Keratinocyte (primary cell): ENCODE measurements at regions not wholly inside any gene's neighbourhood (a gene's known extent, or its start where the extent isn't known, plus 50 kb on each side); places are given as distances from the start of the nearest gene placed in this dataset.

Experiments
- DNase-seq: peaks from one replicate; pipeline ENCODE4 v3.0.0-alpha.2; 2011; ENCODE audit warnings: low read depth, missing footprints, low spot score
- FAIRE-seq: peaks from 2 replicates; lab custom pipeline; 2011; peaks lifted over from hg19 to GRCh38; lab: Jason Lieb, UNC
- H2AFZ ChIP-seq: 2 replicates; pipeline ENCODE4 v1.6.0; 2012; ENCODE audit warnings: low read length, control low read depth, inconsistent platforms; ENCODE audit not compliant: control insufficient read depth
- H3K27ac ChIP-seq: 2 replicates; pipeline ENCODE4 v1.5.1; 2011; ENCODE audit warnings: low read length; ENCODE audit not compliant: control insufficient read depth, insufficient read depth
- H3K27me3 ChIP-seq: 3 replicates; pipeline ENCODE4 v1.6.0; 2011; ENCODE audit warnings: low read length; ENCODE audit not compliant: control insufficient read depth, insufficient read depth; ENCODE audit errors: extremely low read depth
- H3K36me3 ChIP-seq, 2 experiments: 2 replicates in 1 of 2; 3 replicates in 1 of 2; pipeline ENCODE4 v1.5.1; 2011; ENCODE audit warnings: low read length in 2 of 2, mild to moderate bottlenecking in 1 of 2; ENCODE audit not compliant: control insufficient read depth in 2 of 2, insufficient read depth in 2 of 2; ENCODE audit errors: extremely low read depth in 1 of 2
- H3K4me1 ChIP-seq: 3 replicates; pipeline ENCODE4 v1.5.1; 2011; ENCODE audit warnings: low read length; ENCODE audit not compliant: control insufficient read depth, insufficient read depth; ENCODE audit errors: extremely low read depth
- H3K4me2 ChIP-seq: 3 replicates; pipeline ENCODE4 v1.6.0; 2011; ENCODE audit warnings: low read depth, low read length; ENCODE audit not compliant: control insufficient read depth, insufficient read depth; ENCODE audit errors: extremely low read depth
- H3K4me3 ChIP-seq, 3 experiments: fragments of 200-600 bp in 1 of 3; sonication (generic) in 1 of 3; 2 replicates in 2 of 3; 3 replicates in 1 of 3; pipeline ENCODE4 v1.5.1; 2011 to 2016; ENCODE audit warnings: low read length in 3 of 3, mild to moderate bottlenecking in 3 of 3, control low read depth in 2 of 3, inconsistent platforms in 1 of 3, low read depth in 1 of 3, mixed read lengths in 1 of 3, mixed run types in 1 of 3, moderate library complexity in 1 of 3; ENCODE audit not compliant: control insufficient read depth in 2 of 3, insufficient read depth in 2 of 3; ENCODE audit errors: extremely low read depth in 1 of 3
- H3K79me2 ChIP-seq: 2 replicates; pipeline ENCODE4 v1.6.0; 2012; ENCODE audit warnings: low read length; ENCODE audit not compliant: control insufficient read depth, insufficient read depth
- H3K9ac ChIP-seq: 3 replicates; pipeline ENCODE4 v1.6.0; 2011; ENCODE audit warnings: low read length; ENCODE audit not compliant: control insufficient read depth, insufficient read depth; ENCODE audit errors: extremely low read depth
- H3K9me1 ChIP-seq: 3 replicates; pipeline ENCODE4 v1.6.0; 2011; ENCODE audit warnings: low read length; ENCODE audit not compliant: control insufficient read depth, insufficient read depth; ENCODE audit errors: extremely low read depth
- H3K9me3 ChIP-seq: 2 replicates; pipeline ENCODE4 v1.5.1; 2012; ENCODE audit warnings: low read depth, low read length; ENCODE audit not compliant: control insufficient read depth
- H4K20me1 ChIP-seq: 3 replicates; pipeline ENCODE4 v1.6.0; 2011; ENCODE audit warnings: low read length; ENCODE audit not compliant: control insufficient read depth, insufficient read depth; ENCODE audit errors: extremely low read depth
- CTCF ChIP-seq, 3 experiments: IDR thresholded peaks in 1 of 3; conservative IDR thresholded peaks in 1 of 3; optimal IDR thresholded peaks in 1 of 3; 2 replicates in 2 of 3; 3 replicates in 1 of 3; pipeline versions ENCODE3 to v1.5.1; 2011; ENCODE audit warnings: low read length in 3 of 3, mild to moderate bottlenecking in 3 of 3, moderate library complexity in 2 of 3, control low read depth in 1 of 3, inconsistent platforms in 1 of 3; ENCODE audit not compliant: insufficient read depth in 2 of 3; ENCODE audit errors: extremely low read depth in 1 of 3
- EZH2 ChIP-seq: IDR thresholded peaks from one replicate; pipeline ENCODE4 v1.6.1; 2012; ENCODE audit warnings: inconsistent platforms, mild to moderate bottlenecking, low read length, moderate library complexity
- dilution Hi-C: fragments of 300-500 bp; cut with MboI; formaldehyde crosslinking; loops from one replicate; pipeline ENCODE4 v1.7.0; 2020; ENCODE audit warnings: low sequenced_read_pairs; ENCODE audit not compliant: extremely low pct_ligation_motif_present

- Histone ChIP-seq H3K4me3 (no peak overlapping the region), H3K4me2 (no peak overlapping the region), H3K27ac (no peak overlapping the region), H2AFZ (no peak overlapping the region), H3K27me3 (no peaks in the 10 kb centered on the region), H3K9me1 (no peaks in the 10 kb centered on the region), H4K20me1 (no peaks in the 10 kb centered on the region), H3K36me3 (no peaks in the 10 kb centered on the region), H3K4me1 (no peaks in the 10 kb centered on the region), H3K79me2 (no peaks in the 10 kb centered on the region), H3K9me3 (no peaks in the 10 kb centered on the region), H3K9ac (no peak overlapping the region)
- no peak for FAIRE-seq
- no peak for TF ChIP-seq EZH2
- no peak for TF ChIP-seq CTCF (optimal IDR thresholded peaks at IDR 0.05 in 1 of 3, IDR thresholded peaks at IDR 0.05 in 1 of 3, conservative IDR thresholded peaks at IDR 0.05 in 1 of 3; ENCODE audit: extremely low read depth in 1 of 3, insufficient read depth in 2 of 3, low read length in 3 of 3)
- dilution Hi-C loops = no loop called here
- DNase-seq = no peak
These were observed 108.6 kb upstream of the NDST4 start for GRCh38 chr4:115222061-115222460.

GRCh38 chr4:115219862-115220261, 106.4 kb upstream of the NDST4 start:
- no peak for DNase-seq
- no peaks in the 10 kb centered on the region for H3K36me3 ChIP-seq
- H3K4me3 ChIP-seq = no peak overlapping the region
- H3K9me1 ChIP-seq = no peaks in the 10 kb centered on the region
- no peak overlapping the region for H3K9ac ChIP-seq
- H3K9me3 ChIP-seq = no peaks in the 10 kb centered on the region
- no peak for FAIRE-seq
- no peak overlapping the region for H3K4me2 ChIP-seq
- dilution Hi-C loops = no loop called here
- no peaks in the 10 kb centered on the region for H4K20me1 ChIP-seq
- no peaks in the 10 kb centered on the region for H3K27me3 ChIP-seq
- H3K4me1 ChIP-seq = no peaks in the 10 kb centered on the region
- TF ChIP-seq CTCF (optimal IDR thresholded peaks at IDR 0.05 in 1 of 3, IDR thresholded peaks at IDR 0.05 in 1 of 3, conservative IDR thresholded peaks at IDR 0.05 in 1 of 3; ENCODE audit: extremely low read depth in 1 of 3, insufficient read depth in 2 of 3, low read length in 3 of 3) (no peak), EZH2 (no peak)
- H2AFZ ChIP-seq = no peak overlapping the region
- H3K27ac ChIP-seq = no peak overlapping the region
- H3K79me2 ChIP-seq = no peaks in the 10 kb centered on the region
